HepG2 (cell line): ENCODE measurements at regions not wholly inside any gene's neighbourhood (a gene's known extent, or its start where the extent isn't known, plus 50 kb on each side); places are given as distances from the start of the nearest gene placed in this dataset.

Experiments
- ARHGAP35 ChIP-seq: sonication (generic); formaldehyde crosslinking; IDR thresholded peaks from 2 replicates; pipeline ENCODE4 v1.9.0; 2022; ENCODE audit warnings: mild to moderate bottlenecking, inconsistent platforms, moderate library complexity, missing genetic modification reagents, borderline replicate concordance
- DDIT3 ChIP-seq: sonication (generic); formaldehyde crosslinking; IDR thresholded peaks from 2 replicates; pipeline ENCODE4 v1.4.0; 2020; ENCODE audit warnings: mild to moderate bottlenecking, missing genetic modification reagents
- EED ChIP-seq: sonication (generic); formaldehyde crosslinking; IDR thresholded peaks from 2 replicates; pipeline ENCODE4 v1.5.0; 2020; ENCODE audit warnings: mild to moderate bottlenecking, missing genetic modification reagents
- HINFP ChIP-seq: sonication (generic); formaldehyde crosslinking; IDR thresholded peaks from 2 replicates; pipeline ENCODE4 v1.4.0; 2020; ENCODE audit warnings: low read depth, mild to moderate bottlenecking, missing genetic modification reagents
- HNF4G ChIP-seq, 2 experiments: sonication (generic) in 1 of 2; formaldehyde crosslinking in 1 of 2; IDR thresholded peaks; 2 replicates each; pipeline versions ENCODE4 v1.4.0 to v1.6.1; 2011 to 2020; ENCODE audit warnings: borderline replicate concordance in 2 of 2, low read depth in 2 of 2, mild to moderate bottlenecking in 2 of 2, low read length in 1 of 2, missing genetic modification reagents in 1 of 2, moderate library complexity in 1 of 2
- MYC ChIP-seq: sonication (generic); formaldehyde crosslinking; IDR thresholded peaks from 2 replicates; pipeline ENCODE4 v1.9.0; 2021; ENCODE audit warnings: missing genetic modification reagents, borderline replicate concordance
- NFRKB ChIP-seq: fragments of 450-650 bp; IDR thresholded peaks from 2 replicates; pipeline ENCODE4 v1.6.1; 2017
- NRL ChIP-seq: sonication (generic); formaldehyde crosslinking; IDR thresholded peaks from 2 replicates; pipeline ENCODE4 v1.5.0; 2020; ENCODE audit warnings: missing genetic modification reagents, mild to moderate bottlenecking, moderate library complexity, borderline replicate concordance
- POLR2G ChIP-seq: fragments of 200-400 bp; formaldehyde crosslinking; IDR thresholded peaks from 2 replicates; pipeline ENCODE4 v1.6.1; 2018; ENCODE audit warnings: mild to moderate bottlenecking, low read depth, low read length, moderate library complexity
- PTBP1 ChIP-seq: fragments of 200-400 bp; formaldehyde crosslinking; IDR thresholded peaks from 2 replicates; pipeline ENCODE4 v1.6.1; 2018; ENCODE audit warnings: low read length, low read depth; ENCODE audit not compliant: poor library complexity, severe bottlenecking
- SOX13 ChIP-seq, 3 experiments: fragments of 450-650 bp in 1 of 3; sonication (generic) in 1 of 3; formaldehyde crosslinking in 1 of 3; IDR thresholded peaks in 2 of 3; conservative IDR thresholded peaks in 1 of 3; 2 replicates each; pipeline versions ENCODE4 v1.5.0 to v1.6.1; 2016 to 2020; ENCODE audit warnings: antibody characterized with exemption in 1 of 3, mild to moderate bottlenecking in 1 of 3, missing compliant biosample characterization in 1 of 3, missing genetic modification reagents in 1 of 3, moderate library complexity in 1 of 3
- SP4 ChIP-seq: sonication (generic); formaldehyde crosslinking; IDR thresholded peaks from 2 replicates; pipeline ENCODE4 v1.8.1; 2023; ENCODE audit warnings: mild to moderate bottlenecking, missing genetic modification reagents
- SRF ChIP-seq: IDR thresholded peaks from 2 replicates; pipeline ENCODE4 v1.6.1; 2011; ENCODE audit warnings: mild to moderate bottlenecking, low read depth, low read length, moderate library complexity
- TBX3 ChIP-seq: fragments of 450-650 bp; IDR thresholded peaks from 2 replicates; pipeline ENCODE4 v1.6.1; 2017; ENCODE audit warnings: antibody characterized with exemption, mild to moderate bottlenecking, inconsistent platforms, borderline replicate concordance
- ZBTB33 ChIP-seq: sonication (generic); formaldehyde crosslinking; IDR thresholded peaks from 2 replicates; pipeline ENCODE4 v1.4.0; 2020; ENCODE audit warnings: missing genetic modification reagents
- ZFP36L1 ChIP-seq: sonication (generic); formaldehyde crosslinking; IDR thresholded peaks from 2 replicates; pipeline ENCODE4 v1.8.0; 2022; ENCODE audit warnings: mild to moderate bottlenecking, missing genetic modification reagents, moderate library complexity
- ZNF12 ChIP-seq: sonication (generic); formaldehyde crosslinking; IDR thresholded peaks from 2 replicates; pipeline ENCODE4 v1.5.0; 2020; ENCODE audit warnings: missing genetic modification reagents
- ZNF326 ChIP-seq: sonication (generic); formaldehyde crosslinking; IDR thresholded peaks from 2 replicates; pipeline ENCODE4 v1.4.0; 2020; ENCODE audit warnings: missing genetic modification reagents, borderline replicate concordance
- ZNF652 ChIP-seq: IDR thresholded peaks from 2 replicates; pipeline ENCODE4 v1.6.1; 2016; ENCODE audit warnings: low read depth, borderline replicate concordance
- ZNF672 ChIP-seq: sonication (generic); formaldehyde crosslinking; IDR thresholded peaks from 2 replicates; pipeline ENCODE4 v1.8.1; 2022; ENCODE audit warnings: missing genetic modification reagents
- ZNF749 ChIP-seq: sonication (generic); formaldehyde crosslinking; IDR thresholded peaks from 2 replicates; pipeline ENCODE4 v1.8.0; 2022; ENCODE audit warnings: mild to moderate bottlenecking, missing genetic modification reagents, moderate library complexity, borderline replicate concordance
- ZNF772 ChIP-seq: sonication (generic); formaldehyde crosslinking; IDR thresholded peaks from 2 replicates; pipeline ENCODE4 v1.5.0; 2020; ENCODE audit warnings: mild to moderate bottlenecking, missing genetic modification reagents
- ZNF839 ChIP-seq: sonication (generic); formaldehyde crosslinking; IDR thresholded peaks from 2 replicates; pipeline ENCODE4 v1.4.0; 2020; ENCODE audit warnings: missing genetic modification reagents, mild to moderate bottlenecking, borderline replicate concordance
- ZSCAN21 ChIP-seq: sonication (generic); formaldehyde crosslinking; IDR thresholded peaks from 2 replicates; pipeline ENCODE4 v1.8.0; 2022; ENCODE audit warnings: mild to moderate bottlenecking, missing genetic modification reagents, moderate library complexity, borderline replicate concordance
- TF ChIP-seq, protein P1 (sequence below): sonication (generic); formaldehyde crosslinking; IDR thresholded peaks from 2 replicates; pipeline ENCODE4 v1.4.0; 2020; ENCODE audit warnings: mild to moderate bottlenecking, missing genetic modification reagents
- TF ChIP-seq, protein P2 (sequence below): sonication (generic); formaldehyde crosslinking; IDR thresholded peaks from 2 replicates; pipeline ENCODE4 v1.4.0; 2020; ENCODE audit warnings: mild to moderate bottlenecking, missing genetic modification reagents

- 0 out of 2 replicates have a peak, but pooled peaks have one; percentile 57 for TF ChIP-seq ZBTB33 (CRISPR knock-in tag)
- no peak for TF ChIP-seq ZNF326 (CRISPR knock-in tag)
- TF ChIP-seq, protein P1, sequence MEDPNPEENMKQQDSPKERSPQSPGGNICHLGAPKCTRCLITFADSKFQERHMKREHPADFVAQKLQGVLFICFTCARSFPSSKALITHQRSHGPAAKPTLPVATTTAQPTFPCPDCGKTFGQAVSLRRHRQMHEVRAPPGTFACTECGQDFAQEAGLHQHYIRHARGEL (CRISPR knock-in tag), result no peak
- TF ChIP-seq HNF4G (IDR thresholded peaks at IDR 0.05; ENCODE audit: borderline replicate concordance, low read depth, low read length), result peak; percentile 66
- peak; percentile 26; the same call in 1 of the 2 replicates for TF ChIP-seq HNF4G (CRISPR knock-in tag; IDR thresholded peaks at IDR 0.05; ENCODE audit: borderline replicate concordance, low read depth)
- TF ChIP-seq ZSCAN21 (CRISPR knock-in tag), result no peak
- no peak for TF ChIP-seq ZNF839 (CRISPR knock-in tag)
- no peak for TF ChIP-seq POLR2G
- no peak for TF ChIP-seq MYC (CRISPR knock-in tag)
- TF ChIP-seq NFRKB, result no peak
- TF ChIP-seq PTBP1, result no peak
- TF ChIP-seq EED (CRISPR knock-in tag), result no peak
- no peak for TF ChIP-seq ZNF749 (CRISPR knock-in tag)
- no peak for TF ChIP-seq NRL (CRISPR knock-in tag)
- no peak for TF ChIP-seq SRF
- no peak for TF ChIP-seq ARHGAP35
- TF ChIP-seq HINFP, result no peak
- no peak for TF ChIP-seq SP4 (CRISPR knock-in tag)
- no peak for TF ChIP-seq ZNF672
- TF ChIP-seq, protein P2, sequence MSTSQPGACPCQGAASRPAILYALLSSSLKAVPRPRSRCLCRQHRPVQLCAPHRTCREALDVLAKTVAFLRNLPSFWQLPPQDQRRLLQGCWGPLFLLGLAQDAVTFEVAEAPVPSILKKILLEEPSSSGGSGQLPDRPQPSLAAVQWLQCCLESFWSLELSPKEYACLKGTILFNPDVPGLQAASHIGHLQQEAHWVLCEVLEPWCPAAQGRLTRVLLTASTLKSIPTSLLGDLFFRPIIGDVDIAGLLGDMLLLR (CRISPR knock-in tag), result no peak
- TF ChIP-seq ZNF652 (CRISPR knock-in tag), result peak; percentile 96
- TF ChIP-seq ZNF12, result no peak
- peak; percentile 80 for TF ChIP-seq SOX13 (IDR thresholded peaks at IDR 0.05)
- peak in 1 of 2 experiments; percentile 89; a peak in 2 of 4 replicates for TF ChIP-seq SOX13 (CRISPR knock-in tag; conservative IDR thresholded peaks at IDR 0.05 in 1 of 2, IDR thresholded peaks at IDR 0.05 in 1 of 2)
- TF ChIP-seq ZFP36L1 (CRISPR knock-in tag), result no peak
- TF ChIP-seq ZNF772, result no peak
- TF ChIP-seq DDIT3 (CRISPR knock-in tag), result no peak
- TF ChIP-seq TBX3, result peak; percentile 87; the same call in 1 of the 2 replicates
These were observed 136.6 kb downstream of the LYPLAL1 start (continued) for GRCh38 chr1:219310181-219310728.
